OCI-LY7 (cell line): ENCODE measurements at regions not wholly inside any gene's neighbourhood (a gene's known extent, or its start where the extent isn't known, plus 50 kb on each side); places are given as distances from the start of the nearest gene placed in this dataset.

Source experiments
- BruUV-seq: library from RNA; stranded (reverse); fragments of 400-500 nt; replicated peaks from 2 replicates; lab custom pipeline; 2021; lab: Mats Ljungman, UMichigan
- CTCF ChIA-PET: fragments of 300-600 bp; sonication (Branson Sonifier 250); formaldehyde crosslinking; loops from one replicate; lab custom pipeline; 2022; ENCODE audit warnings: antibody characterized with exemption; ENCODE audit not compliant: unreplicated experiment; lab: Charles Lee
- POLR2A ChIA-PET: fragments of 300-600 bp; sonication (Branson Sonifier 250); formaldehyde crosslinking; loops from one replicate; lab custom pipeline; 2022; ENCODE audit warnings: antibody characterized with exemption; lab: Charles Lee
- DNase-seq: peaks from one replicate; pipeline ENCODE4 v3.0.0-alpha.2; 2015; ENCODE audit warnings: low spot score
- H2AFZ ChIP-seq: fragments of 200-600 bp; sonication (generic), shearing (Covaris generic); 2 replicates; pipeline ENCODE4 v1.6.1; 2014; ENCODE audit warnings: mild to moderate bottlenecking, antibody characterized with exemption, low read length, moderate library complexity
- H3K27ac ChIP-seq: fragments of 200-600 bp; sonication (generic); 2 replicates; pipeline ENCODE4 v1.5.1; 2014; ENCODE audit warnings: mixed run types, low read depth, mild to moderate bottlenecking, moderate library complexity, low read length, inconsistent platforms; ENCODE audit not compliant: poor library complexity, severe bottlenecking
- H3K36me3 ChIP-seq: fragments of 200-600 bp; sonication (generic); 2 replicates; pipeline ENCODE4 v1.6.1; 2014; ENCODE audit warnings: mild to moderate bottlenecking, antibody characterized with exemption, low read length, moderate library complexity, mixed read lengths; ENCODE audit not compliant: insufficient read depth
- H3K4me1 ChIP-seq: fragments of 200-600 bp; sonication (generic); 2 replicates; pipeline ENCODE4 v1.5.1; 2014; ENCODE audit warnings: mild to moderate bottlenecking, low read length; ENCODE audit not compliant: insufficient read depth, poor library complexity, severe bottlenecking
- H3K4me2 ChIP-seq: fragments of 200-600 bp; sonication (generic); 2 replicates; pipeline ENCODE4 v1.6.1; 2014; ENCODE audit warnings: mild to moderate bottlenecking, low read length
- H3K4me3 ChIP-seq: fragments of 200-600 bp; sonication (generic); 2 replicates; pipeline ENCODE4 v1.5.1; 2014; ENCODE audit warnings: mild to moderate bottlenecking, low read depth, low read length; ENCODE audit not compliant: poor library complexity, severe bottlenecking
- H3K79me2 ChIP-seq: fragments of 200-600 bp; sonication (generic); 2 replicates; pipeline ENCODE4 v1.6.1; 2016; ENCODE audit warnings: low read depth, mild to moderate bottlenecking, low read length, moderate library complexity, mixed read lengths; ENCODE audit not compliant: insufficient read depth
- H3K9me2 ChIP-seq: fragments of 200-600 bp; sonication (generic); 2 replicates; pipeline ENCODE4 v1.6.1; 2016; ENCODE audit warnings: mild to moderate bottlenecking, low read length, mixed read lengths; ENCODE audit not compliant: insufficient read depth
- H3K9me3 ChIP-seq: fragments of 200-600 bp; sonication (generic); 2 replicates; pipeline ENCODE4 v1.6.1; 2014; ENCODE audit warnings: mild to moderate bottlenecking, mixed run types, low read length, mixed read lengths
- H4K20me1 ChIP-seq: fragments of 200-600 bp; sonication (generic); 2 replicates; pipeline ENCODE4 v1.6.1; 2014; ENCODE audit warnings: mild to moderate bottlenecking, antibody characterized with exemption, low read length, moderate library complexity, mixed read lengths; ENCODE audit not compliant: insufficient read depth
- EZH2phosphoT487 ChIP-seq: fragments of 200-600 bp; sonication (generic); IDR thresholded peaks from 2 replicates; pipeline ENCODE4 v1.6.1; 2018; ENCODE audit warnings: low read depth, borderline replicate concordance, mild to moderate bottlenecking, mixed run types, antibody characterized with exemption, low read length, moderate library complexity, mixed read lengths
- intact Hi-C: fragments of 100-400 bp; cut with micrococcal nuclease; formaldehyde crosslinking; loops from one replicate; pipeline ENCODE4 v1.10.0; 2022; ENCODE audit not compliant: unreplicated experiment
- TF ChIP-seq, protein P1 (sequence below): fragments of 200-600 bp; sonication (generic); conservative IDR thresholded peaks from 2 replicates; pipeline ENCODE4 v1.5.1; 2014; ENCODE audit warnings: mild to moderate bottlenecking, antibody characterized with exemption, low read length, moderate library complexity, mixed read lengths

DNA sequence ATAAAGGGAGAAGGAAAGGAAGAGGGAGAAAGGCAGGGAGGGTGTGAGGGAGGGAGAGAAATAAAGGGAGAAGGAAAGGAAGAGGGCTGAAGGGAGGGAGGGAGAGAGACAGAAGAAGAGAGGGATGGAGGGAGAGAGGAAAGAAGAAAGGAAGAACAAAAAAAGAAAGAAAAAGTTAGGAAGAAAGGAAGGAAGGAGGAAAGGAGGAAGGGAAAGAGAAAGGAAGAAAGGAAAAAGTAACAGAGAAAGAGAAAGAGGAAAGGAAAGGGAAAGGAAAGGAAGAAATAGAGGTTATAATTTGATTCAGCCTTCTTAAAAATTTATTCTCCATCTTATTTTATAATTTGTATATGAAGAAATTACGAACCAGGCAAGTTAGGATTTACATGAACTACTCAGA is 836.6 kb upstream of the C9orf72 start:
- no peak overlapping the region for H2AFZ ChIP-seq
- intact Hi-C loops: no loop called here
- TF ChIP-seq EZH2phosphoT487: no peak
- TF ChIP-seq, protein P1, sequence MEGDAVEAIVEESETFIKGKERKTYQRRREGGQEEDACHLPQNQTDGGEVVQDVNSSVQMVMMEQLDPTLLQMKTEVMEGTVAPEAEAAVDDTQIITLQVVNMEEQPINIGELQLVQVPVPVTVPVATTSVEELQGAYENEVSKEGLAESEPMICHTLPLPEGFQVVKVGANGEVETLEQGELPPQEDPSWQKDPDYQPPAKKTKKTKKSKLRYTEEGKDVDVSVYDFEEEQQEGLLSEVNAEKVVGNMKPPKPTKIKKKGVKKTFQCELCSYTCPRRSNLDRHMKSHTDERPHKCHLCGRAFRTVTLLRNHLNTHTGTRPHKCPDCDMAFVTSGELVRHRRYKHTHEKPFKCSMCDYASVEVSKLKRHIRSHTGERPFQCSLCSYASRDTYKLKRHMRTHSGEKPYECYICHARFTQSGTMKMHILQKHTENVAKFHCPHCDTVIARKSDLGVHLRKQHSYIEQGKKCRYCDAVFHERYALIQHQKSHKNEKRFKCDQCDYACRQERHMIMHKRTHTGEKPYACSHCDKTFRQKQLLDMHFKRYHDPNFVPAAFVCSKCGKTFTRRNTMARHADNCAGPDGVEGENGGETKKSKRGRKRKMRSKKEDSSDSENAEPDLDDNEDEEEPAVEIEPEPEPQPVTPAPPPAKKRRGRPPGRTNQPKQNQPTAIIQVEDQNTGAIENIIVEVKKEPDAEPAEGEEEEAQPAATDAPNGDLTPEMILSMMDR: no peak
- H3K27ac ChIP-seq: no peak overlapping the region
- H3K4me1 ChIP-seq: no peaks in the 10 kb centered on the region
- H4K20me1 ChIP-seq: no peaks in the 10 kb centered on the region
- H3K79me2 ChIP-seq: no peaks in the 10 kb centered on the region
- no peak for DNase-seq
- BruUV-seq: no TSS peak
- POLR2A ChIA-PET: no interaction called here
- CTCF ChIA-PET: no interaction called here
- no peak overlapping the region for H3K4me3 ChIP-seq
- no peak overlapping the region for H3K4me2 ChIP-seq
- no peaks in the 10 kb centered on the region for H3K9me3 ChIP-seq
- H3K9me2 ChIP-seq: no peaks in the 10 kb centered on the region
- H3K36me3 ChIP-seq: no peaks in the 10 kb centered on the region

DNA sequence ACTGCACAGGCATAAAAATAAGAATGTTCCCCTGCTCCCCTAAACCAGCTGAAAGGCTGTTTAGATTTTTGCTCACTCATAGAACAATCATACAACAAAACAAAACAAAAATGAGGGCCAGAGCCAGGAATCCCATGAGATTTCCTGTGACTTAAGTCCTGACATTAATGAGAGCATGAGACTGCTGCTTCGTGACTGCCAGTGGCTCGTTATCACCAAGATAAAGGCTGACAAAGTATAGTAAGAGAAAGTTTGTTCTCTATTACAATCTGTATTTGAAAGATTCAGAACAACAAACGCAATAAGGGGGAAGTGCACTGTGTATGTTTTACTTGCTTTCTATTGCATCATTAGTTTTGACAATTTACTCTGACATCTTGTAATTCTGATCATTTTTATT is 837.1 kb upstream of the C9orf72 start:
- no peak overlapping the region for H3K4me3 ChIP-seq
- H4K20me1 ChIP-seq: no peaks in the 10 kb centered on the region
- BruUV-seq: no TSS peak
- TF ChIP-seq, protein P1: no peak
- TF ChIP-seq EZH2phosphoT487: no peak
- H3K36me3 ChIP-seq: no peaks in the 10 kb centered on the region
- H3K9me2 ChIP-seq: no peaks in the 10 kb centered on the region
- intact Hi-C loops: no loop called here
- no peaks in the 10 kb centered on the region for H3K4me1 ChIP-seq
- H3K9me3 ChIP-seq: no peaks in the 10 kb centered on the region
- POLR2A ChIA-PET: no interaction called here
- CTCF ChIA-PET: no interaction called here
- no peak overlapping the region for H3K27ac ChIP-seq
- no peak overlapping the region for H3K4me2 ChIP-seq
- H3K79me2 ChIP-seq: no peaks in the 10 kb centered on the region
- DNase-seq: no peak
- H2AFZ ChIP-seq: no peak overlapping the region

DNA sequence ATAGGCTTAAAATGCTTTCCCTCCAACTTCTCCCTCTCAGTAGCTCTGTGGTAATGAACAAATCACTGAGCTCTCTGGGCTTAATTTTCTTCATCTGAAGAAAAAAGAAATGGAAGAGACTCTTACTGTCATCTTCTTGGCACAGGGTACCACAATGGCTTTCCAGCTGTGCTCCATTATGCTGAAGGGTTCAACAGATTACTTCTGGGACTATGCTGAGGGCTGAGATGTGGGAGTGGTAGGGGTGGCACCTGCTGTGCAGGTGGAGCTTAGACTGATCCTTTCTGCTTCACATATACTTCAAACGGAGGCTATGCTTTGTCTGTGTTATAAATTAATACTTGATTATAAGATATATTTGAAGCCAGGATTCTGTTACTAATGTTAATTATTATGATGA is 840.2 kb upstream of the C9orf72 start:
- Histone ChIP-seq H4K20me1 (no peaks in the 10 kb centered on the region), H3K36me3 (no peaks in the 10 kb centered on the region), H3K4me1 (no peaks in the 10 kb centered on the region), H3K4me2 (no peak overlapping the region), H3K9me3 (no peaks in the 10 kb centered on the region), H3K4me3 (no peak overlapping the region), H2AFZ (no peak overlapping the region), H3K27ac (no peak overlapping the region), H3K79me2 (no peaks in the 10 kb centered on the region), H3K9me2 (no peaks in the 10 kb centered on the region)
- no peak for DNase-seq
- TF ChIP-seq, protein P1: no peak
- no peak for TF ChIP-seq EZH2phosphoT487
- BruUV-seq: no TSS peak
- ChIA-PET CTCF (no interaction called here), POLR2A (interaction anchor here (0.7 kb wide), 1 partner anchor 854 kb away, joined by 3 read pairs; no protein-coding TSS in a partner anchor)
- intact Hi-C loops: no loop called here
